T-cell (primary cell): ENCODE measurements at regions not wholly inside any gene's neighbourhood (a gene's known extent, or its start where the extent isn't known, plus 50 kb on each side); places are given as distances from the start of the nearest gene placed in this dataset.

ENCODE experiments used
- ATAC-seq, 4 experiments: fragments of 200-7000 bp in 3 of 4; fragments of 150-1000 bp in 1 of 4; cut with Tn5 transposase; replicated peaks in 1 of 4; 1 replicate in 3 of 4; 2 replicates in 1 of 4; pipeline ENCODE4 v1.10.0; 2021; ENCODE audit warnings: moderate library complexity in 3 of 4, mild to moderate bottlenecking in 2 of 4, moderate number of reproducible peaks in 1 of 4
- CTCF ChIA-PET, 2 donors: fragments of 300-600 bp; sonication (Branson Sonifier 250); formaldehyde crosslinking; loops; one replicate each; lab custom pipeline; 2022; ENCODE audit warnings: antibody characterized with exemption in 2 of 2; lab: Charles Lee
- POLR2A ChIA-PET, 2 donors: fragments of 300-600 bp; sonication (Branson Sonifier 250); formaldehyde crosslinking; loops; one replicate each; lab custom pipeline; 2022; ENCODE audit warnings: antibody characterized with exemption in 2 of 2; lab: Charles Lee
- DNase-seq, 35 experiments: peaks; one replicate each; pipeline versions ENCODE4 v3.0.0 to v3.0.0-alpha.2; 2013 to 2023
- H3K27ac ChIP-seq: one replicate; pipeline ENCODE4 v1.5.1; 2013; ENCODE audit warnings: low read length
- H3K27me3 ChIP-seq, 2 experiments: replicated peaks in 1 of 2; 1 replicate in 1 of 2; 2 replicates in 1 of 2; pipeline versions ENCODE4 v1.6.1 to v1.7.0; 2013; ENCODE audit warnings: low read length in 1 of 2, mixed read lengths in 1 of 2; ENCODE audit not compliant: control insufficient read depth in 2 of 2, insufficient read depth in 2 of 2; ENCODE audit errors: extremely low read depth in 1 of 2
- H3K36me3 ChIP-seq, 2 donors: 1 replicate in 1 of 2; 2 replicates in 1 of 2; pipeline versions ENCODE4 v1.6.1 to v1.7.0; 2013; ENCODE audit warnings: low read length in 1 of 2; ENCODE audit not compliant: control insufficient read depth in 2 of 2, insufficient read depth in 1 of 2; ENCODE audit errors: extremely low read depth in 1 of 2
- H3K4me1 ChIP-seq, 2 experiments: 1 replicate in 1 of 2; 2 replicates in 1 of 2; pipeline versions ENCODE4 v1.6.1 to v1.7.0; 2013; ENCODE audit warnings: low read length in 2 of 2, mixed read lengths in 1 of 2; ENCODE audit not compliant: insufficient read depth in 2 of 2, control insufficient read depth in 1 of 2; ENCODE audit errors: extremely low read depth in 1 of 2
- H3K4me3 ChIP-seq, 2 donors: 1 replicate in 1 of 2; 2 replicates in 1 of 2; pipeline versions ENCODE4 v1.5.1 to v1.7.0; 2013; ENCODE audit warnings: mild to moderate bottlenecking in 2 of 2, low read length in 1 of 2, moderate library complexity in 1 of 2; ENCODE audit not compliant: control insufficient read depth in 1 of 2; ENCODE audit errors: extremely low read depth in 1 of 2
- H3K9me3 ChIP-seq: 2 replicates; pipeline ENCODE4 v1.7.0; 2013
- H3K27ac Mint-ChIP-seq, 2 donors: one replicate each; pipeline ENCODE4 v1.8.0; 2020 to 2021; ENCODE audit warnings: mild to moderate bottlenecking in 2 of 2, mixed read lengths in 2 of 2
- H3K27me3 Mint-ChIP-seq, 2 donors: one replicate each; pipeline ENCODE4 v1.8.0; 2021 to 2022; ENCODE audit warnings: mixed read lengths in 2 of 2
- H3K36me3 Mint-ChIP-seq: one replicate; pipeline ENCODE4 v1.8.0; 2021; ENCODE audit warnings: mixed read lengths
- H3K4me1 Mint-ChIP-seq, 3 donors: one replicate each; pipeline ENCODE4 v1.8.0; 2020 to 2022; ENCODE audit warnings: mixed read lengths in 3 of 3, mild to moderate bottlenecking in 1 of 3
- H3K4me3 Mint-ChIP-seq, 3 donors: one replicate each; pipeline ENCODE4 v1.8.0; 2020 to 2022; ENCODE audit warnings: mild to moderate bottlenecking in 3 of 3, mixed read lengths in 3 of 3, moderate library complexity in 3 of 3
- H3K9me3 Mint-ChIP-seq, 3 donors: one replicate each; pipeline ENCODE4 v1.8.0; 2020 to 2022; ENCODE audit warnings: mixed read lengths in 3 of 3
- WGBS: methylation state at CpG from one replicate; pipeline ENCODE4 v1.1.5; 2013; ENCODE audit warnings: missing lambda C conversion rate; ENCODE audit not compliant: insufficient coverage; 5-methylcytosine and 5-hydroxymethylcytosine counted together

GRCh38 chr13:40143106-40143505 is 487.6 kb downstream of the COG6 start:
- Histone ChIP-seq H3K36me3 (no peaks in the 10 kb centered on the region), H3K4me3 (no peak overlapping the region), H3K27me3 (no peaks in the 10 kb centered on the region), H3K27ac (no peak overlapping the region), H3K9me3 (no peaks in the 10 kb centered on the region), H3K4me1 (peaks cover 23 to 30% of the 10 kb centered on the region in 2 experiments)
- no peak overlapping the region for H3K4me3 Mint-ChIP-seq
- H3K27me3 Mint-ChIP-seq, result no peaks in the 10 kb centered on the region
- DNase-seq (no peak), ATAC-seq (no peak)
- no peaks in the 10 kb centered on the region for H3K36me3 Mint-ChIP-seq
- ChIA-PET POLR2A (interaction anchor here in 1 of 2 donors (0.5 kb wide), 1 partner anchor 896 kb away, joined by 7 read pairs; no protein-coding TSS in a partner anchor), CTCF (interaction anchor here in 1 of 2 donors (0.6 kb wide), 1 partner anchor 54 kb away, joined by 3 read pairs; no protein-coding TSS in a partner anchor)
- H3K9me3 Mint-ChIP-seq, result no peaks in the 10 kb centered on the region
- WGBS, result 100% methylated on average over 3 of the region's 5 CpGs
- H3K4me1 Mint-ChIP-seq, result peaks cover 39 to 62% (median 46%) of the 10 kb centered on the region in 3 donors
- H3K27ac Mint-ChIP-seq, result no peak overlapping the region

DNA sequence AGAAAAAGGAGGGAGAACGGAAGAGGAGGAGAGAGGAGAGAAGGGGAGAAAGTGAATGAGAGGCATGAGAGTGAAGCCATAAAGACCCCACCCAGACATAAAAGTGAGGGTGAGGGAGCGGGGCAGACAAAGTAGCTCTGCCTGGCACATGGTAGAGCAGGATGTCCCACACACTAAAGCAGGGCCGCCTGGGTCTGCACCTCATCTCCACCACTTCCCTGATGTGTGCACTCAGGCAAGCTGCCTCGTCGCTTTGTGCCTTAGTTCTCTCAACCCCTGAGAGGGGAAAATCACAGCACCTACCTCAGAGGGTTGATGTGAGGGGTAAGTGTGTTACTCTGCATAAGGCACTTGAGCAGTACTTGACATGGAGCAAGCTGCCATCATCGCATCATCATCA is 488.1 kb downstream of the COG6 start:
- Mint-ChIP-seq H3K9me3 (no peaks in the 10 kb centered on the region), H3K4me1 (peaks cover 44 to 63% (median 50%) of the 10 kb centered on the region in 3 donors), H3K36me3 (no peaks in the 10 kb centered on the region), H3K4me3 (no peak overlapping the region), H3K27ac (no peak overlapping the region), H3K27me3 (no peaks in the 10 kb centered on the region)
- no peak overlapping the region for H3K4me3 ChIP-seq
- peak in 2 of 35 experiments; percentile 11 to 12 for DNase-seq
- ChIA-PET CTCF (interaction anchor here in 1 of 2 donors (0.6 kb wide), 1 partner anchor 54 kb away, joined by 3 read pairs; no protein-coding TSS in a partner anchor), POLR2A (interaction anchor here in 1 of 2 donors (0.5 kb wide), 1 partner anchor 896 kb away, joined by 7 read pairs; no protein-coding TSS in a partner anchor)
- 93% methylated on average over 2 of the region's 6 CpGs for WGBS
- peaks cover 27 to 33% of the 10 kb centered on the region in 2 experiments for H3K4me1 ChIP-seq
- no peak overlapping the region for H3K27ac ChIP-seq
- H3K36me3 ChIP-seq, result no peaks in the 10 kb centered on the region
- H3K9me3 ChIP-seq, result no peaks in the 10 kb centered on the region
- H3K27me3 ChIP-seq, result no peaks in the 10 kb centered on the region
- ATAC-seq, result no peak

DNA sequence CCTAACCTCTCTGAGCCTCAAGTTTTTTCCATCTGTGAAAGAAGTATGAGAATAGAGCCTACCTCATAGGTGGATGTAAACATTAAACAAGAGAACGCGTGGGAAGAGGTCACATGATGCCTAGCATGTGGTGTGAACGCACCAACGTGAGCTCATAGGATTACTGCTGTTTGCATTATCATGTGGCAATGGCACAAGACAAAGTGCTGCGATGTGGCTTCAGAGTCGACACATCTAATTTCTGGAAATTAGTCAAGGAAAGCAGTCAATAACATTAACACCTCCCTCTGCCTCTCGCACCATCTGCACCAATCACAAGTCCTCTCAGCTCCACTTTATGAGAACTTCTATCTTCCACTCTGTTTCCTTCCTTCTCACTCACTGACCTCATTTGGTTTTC is 489.7 kb downstream of the COG6 start:
- Mint-ChIP-seq H3K4me3 (no peak overlapping the region), H3K36me3 (no peaks in the 10 kb centered on the region), H3K9me3 (no peaks in the 10 kb centered on the region), H3K27me3 (no peaks in the 10 kb centered on the region), H3K27ac (peak overlapping the region in 1 of 2 donors; percentile 47), H3K4me1 (peaks cover 58 to 65% (median 60%) of the 10 kb centered on the region in 3 donors)
- DNase-seq (peak in 1 of 35 experiments; percentile 17), ATAC-seq (no peak)
- Histone ChIP-seq H3K4me3 (no peak overlapping the region), H3K4me1 (peaks cover 29 to 33% of the 10 kb centered on the region in 2 experiments), H3K27me3 (no peaks in the 10 kb centered on the region), H3K36me3 (no peaks in the 10 kb centered on the region), H3K9me3 (no peaks in the 10 kb centered on the region), H3K27ac (no peak overlapping the region)
- CTCF ChIA-PET, result interaction anchor here in 1 of 2 donors (0.5 kb wide), 1 partner anchor 1070 kb away, joined by 5 read pairs; no protein-coding TSS in a partner anchor
- 50% methylated on average over 5 of the region's 7 CpGs for WGBS
- POLR2A ChIA-PET, result interaction anchor here in 1 of 2 donors (0.5 kb wide), 1 partner anchor 10 kb away, joined by 4 read pairs; no protein-coding TSS in a partner anchor

DNA sequence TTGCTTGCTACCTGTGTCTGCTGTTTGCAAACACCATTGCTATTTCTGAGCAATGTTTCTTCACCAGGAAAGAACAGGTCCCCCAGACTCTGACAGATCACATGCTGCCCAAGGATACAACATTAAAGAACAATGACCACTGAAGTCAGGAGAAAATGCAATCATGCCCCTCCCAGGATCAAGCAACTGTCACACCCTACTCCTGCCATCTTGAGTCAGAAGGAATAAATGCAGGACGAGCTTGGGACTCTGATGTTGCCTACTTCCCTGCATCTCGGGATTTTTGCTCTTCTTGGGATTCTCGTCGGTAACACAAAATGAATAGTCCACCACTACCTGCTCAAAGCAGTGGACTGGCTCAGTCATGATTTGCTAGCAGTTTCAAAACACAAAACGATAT is 490.6 kb downstream of the COG6 start:
- Mint-ChIP-seq H3K36me3 (no peaks in the 10 kb centered on the region), H3K27ac (peak overlapping the region; percentile 37 to 65), H3K4me3 (peak overlapping the region in 1 of 3 donors; percentile 49), H3K9me3 (no peaks in the 10 kb centered on the region), H3K27me3 (no peaks in the 10 kb centered on the region), H3K4me1 (peaks cover 58 to 65% (median 64%) of the 10 kb centered on the region in 3 donors)
- Histone ChIP-seq H3K27ac (no peak overlapping the region), H3K36me3 (no peaks in the 10 kb centered on the region), H3K4me3 (no peak overlapping the region), H3K9me3 (no peaks in the 10 kb centered on the region), H3K27me3 (no peaks in the 10 kb centered on the region), H3K4me1 (peaks cover 29 to 33% of the 10 kb centered on the region in 2 experiments)
- ChIA-PET CTCF (no interaction called here), POLR2A (no interaction called here)
- DNase-seq (no peak), ATAC-seq (no peak)
- WGBS, result 94% methylated on average over 4 of the region's 5 CpGs

DNA sequence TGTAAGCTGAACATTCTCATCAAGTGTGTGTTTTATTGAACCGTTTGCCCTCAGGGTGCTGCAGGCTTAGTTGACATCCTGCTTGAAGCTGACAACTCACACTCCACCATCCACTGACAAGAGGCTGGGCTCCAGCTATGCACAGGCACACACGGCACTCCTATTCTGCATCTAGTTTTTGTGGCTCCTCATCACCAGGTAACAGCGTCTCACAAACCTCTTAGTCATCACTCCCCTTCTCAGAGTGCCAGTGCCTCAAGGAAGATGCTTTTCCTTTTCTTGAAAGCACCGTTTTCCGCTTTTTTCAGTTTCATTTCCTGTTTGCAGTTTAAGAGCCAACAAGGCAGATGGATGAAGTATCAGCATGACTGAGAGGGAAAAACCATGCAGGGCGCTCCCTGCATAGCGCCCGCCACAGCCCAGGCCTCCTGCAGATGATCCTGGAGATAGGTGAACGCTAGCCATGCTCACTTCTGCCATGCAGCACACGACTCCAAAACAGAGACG is 491.2 kb downstream of the COG6 start:
- Histone ChIP-seq H3K36me3 (no peaks in the 10 kb centered on the region), H3K9me3 (no peaks in the 10 kb centered on the region), H3K4me1 (peaks cover 29 to 33% of the 10 kb centered on the region in 2 experiments), H3K4me3 (no peak overlapping the region), H3K27me3 (no peaks in the 10 kb centered on the region), H3K27ac (peak overlapping the region; percentile 14)
- Mint-ChIP-seq H3K4me1 (peaks cover 58 to 67% (median 65%) of the 10 kb centered on the region in 3 donors), H3K27me3 (no peaks in the 10 kb centered on the region), H3K27ac (peak overlapping the region; percentile 65 to 86), H3K36me3 (no peaks in the 10 kb centered on the region), H3K9me3 (no peaks in the 10 kb centered on the region), H3K4me3 (peak overlapping the region in 1 of 3 donors; percentile 49)
- ChIA-PET POLR2A (interaction anchor here in 1 of 2 donors (1.2 kb wide), 1 partner anchor 13 kb away, joined by 4 read pairs; no protein-coding TSS in a partner anchor), CTCF (no interaction called here)
- DNase-seq (peak in 4 of 35 experiments; percentile 17 to 30 (median 22)), ATAC-seq (peak in 3 of 4 experiments; percentile 44 to 77 (median 61))
- 71% methylated on average over 7 of the region's 11 CpGs for WGBS

- H3K9me3 Mint-ChIP-seq, result no peaks in the 10 kb centered on the region
- peak overlapping the region in 1 of 3 donors; percentile 21 for H3K4me3 Mint-ChIP-seq
- H3K4me1 Mint-ChIP-seq, result peaks cover 62 to 68% (median 67%) of the 10 kb centered on the region in 3 donors
- CTCF ChIA-PET, result no interaction called here
- Histone ChIP-seq H3K27me3 (no peaks in the 10 kb centered on the region), H3K27ac (peak overlapping the region; percentile 15), H3K4me1 (peaks cover 25 to 33% of the 10 kb centered on the region in 2 experiments), H3K36me3 (no peaks in the 10 kb centered on the region), H3K4me3 (no peak overlapping the region), H3K9me3 (no peaks in the 10 kb centered on the region)
- WGBS, result no CpG with 5 or more reads among the region's 4 CpGs
- no peaks in the 10 kb centered on the region for H3K36me3 Mint-ChIP-seq
- peak overlapping the region; percentile 56 to 68 for H3K27ac Mint-ChIP-seq
- H3K27me3 Mint-ChIP-seq, result no peaks in the 10 kb centered on the region
- peak in 21 of 35 experiments; percentile 6 to 65 (median 23) for DNase-seq
- peak; percentile 39 to 97 (median 56) for ATAC-seq
- POLR2A ChIA-PET, result interaction anchor here (0.6 to 0.9 kb wide), 2 partner anchors 23 to 59 kb away, joined by 5 read pairs; no protein-coding TSS in a partner anchor
Measured at GRCh38 chr13:40148101-40148500, 492.6 kb downstream of the COG6 start.
